Head of caudate nucleus (tissue), 42 donors: ENCODE measurements at regions not wholly inside any gene's neighbourhood (a gene's known extent, or its start where the extent isn't known, plus 50 kb on each side); places are given as distances from the start of the nearest gene placed in this dataset.

Source experiments
- DNase-seq, 42 donors: peaks; one replicate each; pipeline versions ENCODE4 v3.0.0 to v3.0.0-alpha.2; 2020 to 2021; ENCODE audit warnings: mixed read lengths in 7 of 42
- intact Hi-C: fragments of 100-400 bp; cut with DNase I; formaldehyde crosslinking; loops from one replicate; pipeline ENCODE4 v1.15.0; 2022

DNA sequence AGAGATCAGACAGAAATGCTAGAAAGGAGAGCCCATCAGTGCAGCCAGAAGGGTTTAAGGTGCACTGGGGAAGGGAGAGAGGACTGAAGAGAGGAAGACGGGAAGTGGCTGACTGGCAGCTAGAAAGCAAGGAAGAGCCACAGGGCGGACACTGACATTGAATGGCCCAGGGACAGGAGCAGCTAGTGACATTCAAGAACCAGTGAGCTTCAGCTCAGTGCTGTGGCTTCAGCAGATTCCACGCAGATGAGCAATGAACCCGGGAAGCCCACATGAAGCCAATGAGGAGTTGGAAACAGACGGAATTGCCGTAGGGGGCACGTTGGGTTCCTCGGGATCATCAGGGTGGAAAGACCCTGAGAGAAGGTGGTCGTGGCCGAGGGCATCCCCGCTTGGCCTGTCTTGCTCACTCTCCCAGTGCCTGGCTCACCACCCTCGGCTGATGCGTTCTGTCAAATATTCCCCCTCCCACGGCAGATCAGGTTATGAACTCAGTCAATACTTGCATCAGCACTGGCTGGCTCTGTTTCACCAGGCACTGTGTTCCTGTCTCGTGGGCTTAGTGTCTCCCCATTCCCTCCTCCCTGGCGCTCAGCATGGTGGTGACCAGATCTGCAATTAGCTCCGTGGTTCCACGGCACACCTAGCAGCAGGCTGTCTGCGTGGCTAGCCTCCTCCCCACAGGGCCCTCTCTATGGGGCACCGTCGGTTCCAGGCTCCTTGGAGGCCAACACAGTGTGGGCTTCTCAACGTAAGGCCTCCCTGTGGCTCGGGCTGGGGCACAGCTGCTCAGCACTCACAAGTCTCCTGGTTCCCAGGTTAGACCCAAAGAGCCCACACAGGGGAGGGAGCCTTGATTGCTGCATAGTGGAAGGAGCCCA is 145.5 kb downstream of the TRIM29 start:
- intact Hi-C loops: no loop called here
- DNase-seq: no peak

DNA sequence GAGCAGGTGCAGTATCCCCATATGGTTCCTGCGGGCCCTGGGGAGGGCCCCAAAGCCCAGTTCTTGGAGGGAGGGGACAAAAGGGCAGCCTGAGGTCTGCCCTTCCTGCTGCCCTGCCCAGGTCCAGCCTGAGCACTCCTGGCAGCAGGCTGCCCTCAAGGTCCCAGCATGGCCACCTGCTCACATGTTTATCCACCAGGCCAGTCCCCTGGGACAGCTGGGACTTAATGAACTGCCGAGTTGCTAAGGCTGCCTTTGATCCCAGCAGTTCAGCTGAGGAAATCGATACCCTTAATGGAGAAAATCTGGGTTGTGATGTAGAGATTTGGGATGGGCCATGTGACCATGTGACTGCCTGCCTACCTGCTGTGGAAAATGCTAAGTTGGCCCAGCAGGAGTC is 146.2 kb downstream of the TRIM29 start:
- intact Hi-C loops: no loop called here

DNA sequence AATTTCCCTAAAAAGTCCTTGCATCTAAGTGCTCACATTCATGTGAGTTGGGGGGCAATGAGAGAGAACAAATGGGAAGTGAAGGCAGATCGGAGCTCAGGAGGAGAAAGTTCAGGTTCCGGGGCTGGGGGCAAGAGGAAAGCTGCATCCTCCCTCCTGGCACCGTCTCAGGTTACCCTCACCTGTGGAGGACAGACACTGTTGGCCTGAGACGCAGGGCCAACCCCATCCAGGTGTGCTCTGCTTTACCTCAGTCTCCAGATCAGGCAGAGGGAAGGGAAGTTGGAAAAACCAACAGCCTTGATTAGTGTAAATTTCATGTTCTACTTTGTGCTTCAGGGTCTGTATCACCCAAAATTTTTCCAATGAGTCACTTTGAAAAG is 146.9 kb downstream of the TRIM29 start:
- intact Hi-C loops: no loop called here
- DNase-seq: no peak

More for the DNA sequence above, 146.2 kb downstream of the TRIM29 start:
- no peak for DNase-seq

DNA sequence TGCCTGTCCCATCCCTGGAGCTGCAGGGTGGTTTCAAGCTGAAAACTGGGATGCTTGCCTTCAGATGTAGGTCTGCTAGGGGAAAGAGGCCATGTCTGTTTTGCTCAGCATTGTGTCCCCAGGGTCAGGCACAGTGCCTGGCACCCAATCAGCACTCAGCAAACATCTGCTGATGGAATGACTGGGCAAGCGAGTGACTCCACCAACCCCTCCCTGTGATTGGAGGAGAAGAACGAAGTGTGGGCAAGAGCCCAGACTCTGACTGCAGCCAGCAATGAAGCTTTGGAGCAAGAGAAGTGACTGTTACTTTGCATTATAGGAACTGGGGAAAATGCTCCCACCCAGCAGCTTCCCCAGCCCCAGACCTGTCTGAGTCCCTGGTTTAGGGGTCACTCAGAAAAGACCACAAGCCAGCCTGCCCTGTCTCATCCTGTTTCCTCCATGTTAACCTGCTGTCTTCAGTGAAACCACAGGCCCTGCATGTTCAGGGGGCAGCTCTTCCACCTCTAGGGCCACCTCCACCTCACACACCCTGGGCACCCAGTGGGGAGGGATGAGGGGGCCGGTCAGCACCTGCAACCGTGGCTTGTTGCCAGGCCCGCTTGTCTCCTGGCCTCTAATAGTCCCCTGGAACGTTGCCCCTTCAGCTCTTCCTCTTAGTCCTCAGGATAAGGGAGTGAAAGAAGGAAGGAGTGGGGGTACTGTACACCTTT is 147.4 kb downstream of the TRIM29 start:
- intact Hi-C loops: no loop called here
- DNase-seq: peak; percentile 56 to 96 (median 91)

- intact Hi-C loops: no loop called here
- no peak for DNase-seq
These were observed 148.6 kb downstream of the TRIM29 start for GRCh38 chr11:119989159-119989821.

DNA sequence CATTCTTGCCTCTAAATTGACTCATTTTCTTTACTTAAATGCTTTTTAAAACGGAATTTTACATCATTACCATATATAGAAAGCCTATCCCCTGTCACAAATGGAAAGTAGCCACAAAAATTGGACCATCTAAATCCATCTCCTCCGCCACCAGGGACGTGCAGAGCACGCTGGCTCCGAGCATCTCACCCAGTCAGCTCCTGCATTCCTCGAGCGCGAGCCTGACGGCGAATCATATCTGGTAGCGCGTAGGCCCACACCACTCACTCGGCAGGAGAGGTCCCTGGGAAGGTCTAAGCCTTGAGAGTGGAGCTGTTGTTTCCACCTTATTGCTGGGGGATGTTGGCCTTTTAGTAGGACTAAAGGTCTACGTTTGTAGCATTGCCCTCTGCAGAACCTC is 152.4 kb downstream of the TRIM29 start:
- intact Hi-C loops: no loop called here

DNA sequence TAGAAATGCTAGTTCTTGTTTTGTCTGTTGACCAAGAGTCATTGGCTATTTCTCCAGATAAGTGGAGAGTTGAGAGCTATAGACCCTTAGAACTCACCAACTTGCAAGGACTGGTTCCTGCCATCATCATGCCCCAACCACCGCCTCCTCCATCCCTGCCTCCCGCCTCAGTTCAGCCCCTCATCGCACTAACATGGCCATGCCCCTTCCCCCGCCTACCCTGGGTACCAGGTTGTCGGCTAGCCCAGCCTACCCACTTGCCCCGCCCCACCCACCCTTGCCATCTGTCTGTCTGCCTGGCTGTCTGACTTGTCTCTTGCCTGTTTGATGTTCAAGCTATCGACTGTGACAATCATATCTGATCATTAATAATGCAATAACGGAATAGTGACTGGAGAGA is 154.1 kb downstream of the TRIM29 start:
- intact Hi-C loops: no loop called here

More for the DNA sequence above, 152.4 kb downstream of the TRIM29 start:
- no peak for DNase-seq

DNA sequence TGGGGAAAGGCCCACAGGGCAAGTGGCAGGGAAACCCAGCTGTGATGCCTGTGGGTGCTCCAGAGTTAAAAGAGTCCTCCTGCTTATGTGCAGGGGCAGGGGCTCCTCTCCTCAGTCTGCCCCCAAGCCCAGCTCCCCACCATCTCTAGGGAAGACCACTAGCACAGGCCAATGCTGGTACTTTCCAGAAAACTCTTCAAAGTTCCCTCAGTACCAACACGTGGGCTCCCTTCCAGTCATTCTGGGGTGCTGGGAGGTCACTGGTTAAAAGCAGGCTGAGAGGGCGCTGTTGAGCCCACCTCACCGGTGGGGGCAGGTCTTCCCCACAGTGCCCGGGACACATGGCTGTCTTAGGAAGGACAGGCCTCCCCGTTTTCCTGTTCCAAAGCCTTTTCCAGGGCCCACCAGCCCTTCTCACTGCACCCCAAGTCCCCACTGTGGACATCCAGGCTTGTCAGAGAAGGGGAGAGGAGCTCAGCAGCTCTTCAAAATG is 154.6 kb downstream of the TRIM29 start:
- DNase-seq: no peak
- intact Hi-C loops: no loop called here

More for the DNA sequence above, 154.1 kb downstream of the TRIM29 start:
- no peak for DNase-seq

- intact Hi-C loops: no loop called here
- DNase-seq: peak in 3 of 42 donors; percentile 21 to 61 (median 36)
These were observed 155.2 kb downstream of the TRIM29 start for GRCh38 chr11:119982517-119983239.

- no peak for DNase-seq
- intact Hi-C loops: no loop called here
These were observed 157.5 kb downstream of the TRIM29 start for GRCh38 chr11:119980431-119980830.

DNA sequence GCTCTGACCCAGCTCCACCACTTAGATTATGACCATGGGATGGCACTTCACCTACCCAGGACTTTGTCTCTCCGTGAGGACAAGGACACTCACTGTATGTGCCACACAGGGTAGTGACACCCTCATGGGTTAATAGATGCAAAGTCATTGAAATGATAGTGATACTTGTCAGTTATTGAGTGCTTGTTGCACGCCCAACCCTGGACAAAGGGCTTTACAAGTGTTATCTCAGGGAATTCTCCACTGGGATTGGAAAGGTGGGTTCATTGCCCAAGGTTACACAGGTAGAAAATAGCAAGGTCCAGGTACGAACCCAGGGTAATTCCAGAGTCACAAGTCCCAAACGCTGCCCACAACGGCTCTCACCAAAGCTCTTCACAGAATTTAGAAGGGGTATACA is 158.2 kb downstream of the TRIM29 start:
- DNase-seq: no peak
- intact Hi-C loops: loop anchor here (5.0 kb wide), 1 partner anchor 87 kb away; no protein-coding TSS in a partner anchor

DNA sequence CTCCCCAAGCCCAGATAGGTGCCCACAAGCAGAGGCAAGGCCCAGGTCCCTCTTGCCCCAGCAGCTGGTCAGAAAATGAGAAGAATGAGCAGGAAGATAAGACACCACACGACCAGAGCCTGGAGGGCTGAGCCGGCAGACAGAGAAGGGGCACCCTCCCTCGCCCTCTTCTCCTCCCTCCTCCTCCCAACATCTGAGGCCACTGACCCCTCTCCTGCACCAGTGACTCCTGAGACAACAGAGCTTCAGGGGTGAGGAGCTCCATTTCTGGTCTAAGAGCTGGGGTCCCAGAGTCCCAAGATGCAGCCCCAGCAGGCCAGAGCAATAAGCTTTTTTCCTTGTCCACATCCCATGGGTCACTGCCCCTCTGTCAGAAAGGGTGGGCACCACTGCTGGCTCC is 159.2 kb downstream of the TRIM29 start:
- intact Hi-C loops: loop anchor here (5.0 kb wide), 1 partner anchor 86 kb away; no protein-coding TSS in a partner anchor
- no peak for DNase-seq

DNA sequence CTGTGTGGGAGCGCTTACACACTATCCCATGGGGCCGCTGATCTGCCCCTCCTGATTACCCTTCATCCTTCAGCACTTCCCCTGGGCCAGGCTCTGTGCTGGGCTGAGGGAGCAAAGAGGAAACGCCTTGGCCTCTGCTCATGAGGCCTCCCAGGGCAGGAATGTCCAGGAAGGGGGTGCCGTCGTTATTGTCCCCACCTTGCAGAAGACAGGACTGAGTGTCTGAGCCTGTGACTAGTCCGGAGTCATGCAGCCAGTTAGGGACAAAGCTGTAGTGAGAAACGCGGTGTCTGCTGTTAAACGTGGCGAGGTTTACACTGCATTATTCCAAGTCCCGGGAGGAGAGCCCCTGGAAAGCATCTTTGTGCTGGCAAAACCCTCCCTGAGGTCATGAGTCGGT is 160.0 kb downstream of the TRIM29 start:
- DNase-seq: no peak
- intact Hi-C loops: loop anchor here (5.0 kb wide), 1 partner anchor 86 kb away; no protein-coding TSS in a partner anchor

- intact Hi-C loops: loop anchor here (5.0 kb wide), 1 partner anchor 85 kb away; no protein-coding TSS in a partner anchor
- DNase-seq: no peak
These were observed 160.4 kb downstream of the TRIM29 start for GRCh38 chr11:119977561-119977860.

- intact Hi-C loops: loop anchor here (5.0 kb wide), 1 partner anchor 85 kb away; no protein-coding TSS in a partner anchor
- DNase-seq: peak in 3 of 42 donors; percentile 45 to 57 (median 47)
These were observed 160.9 kb downstream of the TRIM29 start for GRCh38 chr11:119976805-119977560.

DNA sequence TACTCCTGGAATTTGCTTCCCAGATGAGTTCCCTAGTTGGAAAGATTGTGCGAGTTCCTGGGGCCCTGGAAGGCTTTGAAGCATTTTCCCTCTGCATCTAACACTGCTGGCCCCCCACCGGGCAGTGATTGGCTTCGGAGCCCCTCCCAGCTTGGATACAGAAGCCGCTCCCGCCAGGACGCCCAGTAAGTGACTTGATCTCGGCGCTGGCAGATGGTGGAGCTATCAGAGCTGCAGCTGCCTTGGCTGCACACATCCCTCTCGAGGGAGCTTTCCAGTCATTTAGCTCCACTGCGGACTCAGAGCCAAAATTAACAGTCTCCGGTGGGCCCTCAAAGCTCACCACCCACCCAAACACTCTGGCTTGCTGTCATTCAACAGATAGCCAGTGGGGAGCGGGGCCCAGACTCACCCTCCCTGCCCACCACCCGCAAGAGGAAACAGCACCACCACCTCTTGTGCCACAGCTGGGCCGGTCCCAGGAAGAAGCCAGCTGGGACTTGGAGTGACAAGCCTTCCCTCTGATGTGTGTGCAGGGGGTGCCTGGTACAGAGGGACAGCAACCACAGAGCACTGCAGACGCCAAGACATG is 162.3 kb downstream of the TRIM29 start:
- intact Hi-C loops: loop anchor here (5.0 kb wide), 1 partner anchor 83 kb away; no protein-coding TSS in a partner anchor
- DNase-seq: peak; percentile 68 to 94 (median 88)

DNA sequence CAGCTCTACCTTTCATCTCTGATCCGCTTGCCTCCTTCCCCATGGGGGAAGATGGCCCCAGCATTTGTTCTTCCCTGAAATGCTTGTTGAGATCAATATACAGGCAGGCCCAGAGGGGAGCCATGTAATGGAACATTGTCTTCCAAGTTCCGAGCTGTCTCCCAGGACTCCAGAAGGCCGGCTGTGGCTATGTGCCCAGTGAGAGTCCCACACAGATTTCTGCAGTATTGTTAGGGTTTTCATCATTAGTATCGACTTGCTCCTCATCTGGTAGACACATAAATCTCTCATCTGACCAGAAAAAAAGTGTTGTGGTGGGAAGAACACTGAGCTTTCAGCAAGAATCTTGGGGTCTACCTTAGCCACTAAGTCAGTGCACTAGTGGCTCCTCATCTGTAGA is 163.4 kb downstream of the TRIM29 start:
- intact Hi-C loops: no loop called here
- DNase-seq: peak in 25 of 42 donors; percentile 41 to 80 (median 58)

DNA sequence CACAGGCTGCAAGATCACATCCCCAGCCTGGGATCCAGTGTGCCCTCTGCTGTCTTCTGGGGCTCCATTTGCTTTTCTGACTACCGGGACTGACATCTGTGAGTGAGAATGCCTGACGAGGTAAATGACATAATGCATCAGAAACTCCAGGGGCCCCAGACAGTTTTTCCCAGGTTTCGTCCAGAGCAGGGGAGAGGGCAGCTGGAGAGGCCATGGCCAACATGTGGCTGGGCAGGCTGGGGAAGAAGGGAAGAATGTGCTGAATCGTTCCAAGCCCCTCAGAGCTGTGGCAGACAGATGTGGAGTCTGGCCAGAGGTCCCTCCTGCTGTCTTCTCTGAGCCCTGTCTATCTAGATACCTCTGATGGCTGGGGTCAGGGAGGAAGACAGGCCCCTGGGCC is 163.9 kb downstream of the TRIM29 start:
- intact Hi-C loops: no loop called here
- DNase-seq: no peak
